ENCODE measurements at regions not wholly inside any gene's neighbourhood (a gene's known extent, or its start where the extent isn't known, plus 50 kb on each side); places are given as distances from the start of the nearest gene placed in this dataset.

DNA sequence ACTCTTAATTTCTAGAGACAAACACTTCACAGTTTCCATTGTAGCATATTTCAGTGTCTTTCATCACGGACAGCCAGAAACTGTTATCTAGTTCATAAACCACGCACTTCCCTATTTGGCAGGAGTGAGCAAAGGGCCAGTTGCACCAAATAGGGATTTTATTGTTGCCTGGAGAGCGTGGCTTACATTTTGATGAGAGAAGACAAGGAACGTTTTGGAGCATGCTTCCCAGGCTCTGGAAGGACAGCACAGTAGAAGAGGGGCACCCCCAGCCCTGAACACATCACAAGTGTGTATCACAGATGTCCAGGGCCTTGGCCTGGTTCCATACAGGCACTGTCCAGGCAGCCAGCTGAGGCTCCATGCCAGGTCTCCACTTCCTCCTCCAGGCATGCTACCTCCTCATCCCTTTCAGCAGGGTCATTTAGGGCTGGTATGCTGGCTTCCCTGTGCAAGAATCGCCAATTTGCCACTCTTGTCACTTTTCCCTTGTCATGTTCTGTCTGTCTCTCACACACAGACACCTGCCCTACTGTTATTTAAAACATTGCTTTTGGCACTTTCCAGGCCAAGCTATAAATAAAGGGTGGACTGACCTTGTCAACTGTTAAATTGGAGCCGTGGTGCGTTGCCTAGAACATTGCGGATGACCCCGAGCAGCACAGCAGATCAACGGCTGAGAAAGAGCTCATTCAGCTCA is 235.0 kb upstream of the GMDS start:
- peak; percentile 18 for DNase-seq
- in situ Hi-C loops (cut with MboI; ENCODE audit: low pct_unique_long_range_greater_than_20kb, low sequenced_read_pairs) = no loop called here

- in situ Hi-C loops (cut with MboI; ENCODE audit: low pct_unique_long_range_greater_than_20kb, low sequenced_read_pairs) = no loop called here
- no peak for DNase-seq
These were observed 232.8 kb upstream of the GMDS start for GRCh38 chr6:2478200-2478599.

- in situ Hi-C loops (cut with MboI; ENCODE audit: low pct_unique_long_range_greater_than_20kb, low sequenced_read_pairs) = no loop called here
- no peak for DNase-seq
These were observed 232.3 kb upstream of the GMDS start for GRCh38 chr6:2477666-2478065.

DNA sequence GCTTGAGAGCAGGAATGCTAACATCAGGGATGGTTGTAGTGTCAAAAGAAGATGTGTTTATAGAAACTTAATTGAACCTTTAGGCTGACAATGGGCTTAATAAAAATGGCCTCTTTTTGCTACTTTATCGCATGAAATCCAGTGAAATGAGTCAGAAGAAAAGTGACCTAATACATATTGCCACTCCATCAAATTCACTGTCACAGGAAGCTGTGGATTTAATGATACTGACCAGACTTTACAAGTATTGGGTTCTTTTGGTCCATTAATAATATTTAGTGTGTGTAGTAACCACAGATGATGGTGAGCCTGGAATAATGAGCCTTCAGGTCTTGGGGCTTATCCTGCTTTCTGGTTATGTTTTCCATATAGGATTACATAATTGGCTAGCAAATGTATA is 231.8 kb upstream of the GMDS start:
- in situ Hi-C loops (cut with MboI; ENCODE audit: low pct_unique_long_range_greater_than_20kb, low sequenced_read_pairs) = no loop called here
- DNase-seq = no peak

DNA sequence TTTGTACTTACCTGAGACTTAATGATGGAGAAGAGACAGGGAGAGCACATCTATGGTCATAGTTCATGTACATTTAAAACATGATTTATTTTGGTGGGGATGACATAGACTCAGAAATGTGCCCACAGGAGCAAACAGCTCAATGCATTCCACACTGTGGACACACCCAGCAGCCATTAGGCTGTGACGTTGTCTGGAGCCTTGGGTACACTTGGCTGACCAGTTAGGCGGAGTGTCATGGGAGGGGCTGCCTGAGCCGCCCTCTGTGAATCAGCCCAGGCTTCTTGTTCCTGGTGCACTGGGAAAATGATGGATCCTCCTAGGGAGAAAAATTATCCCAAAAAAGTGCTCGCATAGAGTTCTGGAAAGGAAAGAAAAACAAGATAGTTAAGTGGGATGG is 231.0 kb upstream of the GMDS start:
- no peak for DNase-seq
- in situ Hi-C loops (cut with MboI; ENCODE audit: low pct_unique_long_range_greater_than_20kb, low sequenced_read_pairs) = no loop called here

DNA sequence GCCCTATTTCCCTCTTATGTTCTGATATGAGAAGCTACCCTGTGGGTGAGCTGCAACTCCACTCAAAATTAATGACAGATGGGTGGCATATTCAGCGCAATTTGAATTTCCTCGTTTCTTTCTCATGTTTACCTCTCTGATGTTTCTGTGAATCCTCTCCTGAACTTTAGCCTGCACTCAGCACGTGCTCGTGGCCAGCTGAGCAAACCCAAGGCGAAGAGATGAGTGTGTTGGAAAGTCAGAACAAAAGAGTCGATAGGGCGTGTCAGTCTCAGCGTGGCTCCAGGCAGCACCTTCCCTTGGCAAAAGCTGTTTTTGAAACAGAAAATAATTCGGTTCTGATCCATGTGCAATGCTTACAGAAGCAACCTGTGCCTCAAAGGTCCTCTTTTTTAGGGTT is 226.1 kb upstream of the GMDS start:
- in situ Hi-C loops (cut with MboI; ENCODE audit: low pct_unique_long_range_greater_than_20kb, low sequenced_read_pairs) = loop anchor here (25.0 kb wide), 1 partner anchor 884 kb away; no protein-coding TSS in a partner anchor

GRCh38 chr6:2469428-2469827 is 224.0 kb upstream of the GMDS start:
- DNase-seq = no peak
- in situ Hi-C loops (cut with MboI; ENCODE audit: low pct_unique_long_range_greater_than_20kb, low sequenced_read_pairs) = loop anchor here (25.0 kb wide), 1 partner anchor 882 kb away; no protein-coding TSS in a partner anchor

More for the DNA sequence above, 226.1 kb upstream of the GMDS start:
- no peak for DNase-seq

DNA sequence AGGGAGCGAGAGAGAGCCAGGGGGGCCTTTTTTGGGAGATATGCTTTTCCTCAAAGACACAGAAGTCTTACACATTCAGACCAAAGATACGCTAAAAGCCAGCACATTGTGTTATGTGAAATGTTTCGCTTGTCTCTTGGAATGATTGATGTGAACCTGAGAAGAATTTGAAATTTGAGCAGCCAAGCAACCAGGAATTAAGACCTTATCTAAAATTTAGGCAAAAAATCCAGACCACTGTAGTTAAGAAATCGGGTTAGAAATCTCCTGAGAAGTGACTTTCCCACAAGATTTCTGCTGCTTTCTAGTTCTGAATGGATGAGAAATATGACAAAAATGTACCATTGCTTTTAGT is 223.2 kb upstream of the GMDS start:
- in situ Hi-C loops (cut with MboI; ENCODE audit: low pct_unique_long_range_greater_than_20kb, low sequenced_read_pairs) = loop anchor here (25.0 kb wide), 1 partner anchor 881 kb away; no protein-coding TSS in a partner anchor
- no peak for DNase-seq

GRCh38 chr6:2467929-2468600 is 222.7 kb upstream of the GMDS start:
- DNase-seq = no peak
- in situ Hi-C loops (cut with MboI; ENCODE audit: low pct_unique_long_range_greater_than_20kb, low sequenced_read_pairs) = loop anchor here (25.0 kb wide), 1 partner anchor 881 kb away; no protein-coding TSS in a partner anchor

- DNase-seq = no peak
- in situ Hi-C loops (cut with MboI; ENCODE audit: low pct_unique_long_range_greater_than_20kb, low sequenced_read_pairs) = loop anchor here (25.0 kb wide), 1 partner anchor 878 kb away; no protein-coding TSS in a partner anchor
These were observed 219.9 kb upstream of the GMDS start for GRCh38 chr6:2465336-2465735.

- DNase-seq = no peak
- in situ Hi-C loops (cut with MboI; ENCODE audit: low pct_unique_long_range_greater_than_20kb, low sequenced_read_pairs) = loop anchor here (25.0 kb wide), 1 partner anchor 877 kb away; no protein-coding TSS in a partner anchor
These were observed 219.2 kb upstream of the GMDS start for GRCh38 chr6:2464641-2465040.

DNA sequence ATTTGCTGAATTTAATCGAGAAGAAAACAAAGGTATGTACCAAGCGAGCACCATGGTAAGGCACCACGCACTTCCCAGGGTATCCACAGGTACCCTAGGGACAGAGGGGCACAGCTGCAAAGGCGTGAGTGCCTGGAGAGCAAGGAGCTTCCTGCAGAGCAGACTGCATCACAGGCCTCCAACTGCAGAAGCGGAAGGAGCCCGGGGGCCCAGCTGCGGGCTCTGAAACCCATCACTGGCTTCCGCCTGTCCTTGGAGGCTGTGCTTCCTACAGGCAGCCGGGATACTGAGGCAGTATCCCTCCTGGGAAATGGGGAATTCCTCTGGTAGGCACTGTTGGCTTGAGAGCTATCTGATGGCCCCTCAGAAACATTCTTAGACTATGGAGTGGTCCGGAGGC is 217.4 kb upstream of the GMDS start:
- DNase-seq = no peak
- in situ Hi-C loops (cut with MboI; ENCODE audit: low pct_unique_long_range_greater_than_20kb, low sequenced_read_pairs) = loop anchor here (25.0 kb wide), 1 partner anchor 876 kb away; no protein-coding TSS in a partner anchor

GRCh38 chr6:2460216-2460745 is 214.9 kb upstream of the GMDS start:
- DNase-seq = no peak
- in situ Hi-C loops (cut with MboI; ENCODE audit: low pct_unique_long_range_greater_than_20kb, low sequenced_read_pairs) = loop anchor here (25.0 kb wide), 1 partner anchor 873 kb away; no protein-coding TSS in a partner anchor

GRCh38 chr6:2454180-2454579 is 208.8 kb upstream of the GMDS start:
- in situ Hi-C loops (cut with MboI; ENCODE audit: low pct_unique_long_range_greater_than_20kb, low sequenced_read_pairs) = loop anchor here (25.0 kb wide), 1 partner anchor 867 kb away; no protein-coding TSS in a partner anchor
- DNase-seq = no peak

DNA sequence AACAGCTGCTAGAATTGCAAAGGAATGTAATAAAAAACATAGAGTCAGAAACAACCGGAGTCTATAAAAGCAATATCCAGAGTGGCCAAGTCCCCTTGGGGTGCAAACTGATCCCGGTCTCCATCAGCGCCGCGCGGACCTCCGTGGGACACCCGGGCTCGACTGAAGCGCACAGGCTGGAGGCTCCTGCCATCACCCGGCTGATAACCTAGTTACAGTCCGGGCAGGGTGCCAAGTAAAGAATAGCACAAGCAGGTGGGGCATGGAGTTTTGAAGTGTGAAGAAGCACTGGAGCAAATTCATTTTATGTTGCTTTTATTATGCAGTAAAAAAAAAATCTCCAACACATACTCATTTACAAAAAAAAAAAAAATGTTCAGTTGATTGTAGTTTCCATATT is 205.1 kb upstream of the GMDS start:
- in situ Hi-C loops (cut with MboI; ENCODE audit: low pct_unique_long_range_greater_than_20kb, low sequenced_read_pairs) = loop anchor here (25.0 kb wide), 1 partner anchor 863 kb away; no protein-coding TSS in a partner anchor
- peak; percentile 1 for DNase-seq

GRCh38 chr6:2449572-2449940 is 204.2 kb upstream of the GMDS start:
- in situ Hi-C loops (cut with MboI; ENCODE audit: low pct_unique_long_range_greater_than_20kb, low sequenced_read_pairs) = no loop called here
- DNase-seq = no peak

- DNase-seq = peak; percentile 74
- in situ Hi-C loops (cut with MboI; ENCODE audit: low pct_unique_long_range_greater_than_20kb, low sequenced_read_pairs) = no loop called here
These were observed 203.6 kb upstream of the GMDS start for GRCh38 chr6:2448826-2449571.

- DNase-seq = no peak
- in situ Hi-C loops (cut with MboI; ENCODE audit: low pct_unique_long_range_greater_than_20kb, low sequenced_read_pairs) = no loop called here
These were observed 202.5 kb upstream of the GMDS start for GRCh38 chr6:2447931-2448330.

- no peak for DNase-seq
- in situ Hi-C loops (cut with MboI; ENCODE audit: low pct_unique_long_range_greater_than_20kb, low sequenced_read_pairs) = no loop called here
These were observed 202.0 kb upstream of the GMDS start for GRCh38 chr6:2447318-2447920.
